GM23338 (cell line): ENCODE measurements at regions not wholly inside any gene's neighbourhood (a gene's known extent, or its start where the extent isn't known, plus 50 kb on each side); places are given as distances from the start of the nearest gene placed in this dataset.

Source experiments
- ATAC-seq: fragments of 200-7000 bp; cut with Tn5 transposase; 3 replicates; pipeline ENCODE4 v1.9.1; 2020
- DNase-seq: peaks from one replicate; pipeline ENCODE4 v3.0.0-alpha.2; 2015; ENCODE audit warnings: low spot score
- H2AFZ ChIP-seq: fragments of 200-600 bp; sonication (generic); 2 replicates; pipeline ENCODE4 v1.8.0; 2016; ENCODE audit warnings: antibody characterized with exemption, mild to moderate bottlenecking, moderate library complexity
- H3F3A ChIP-seq: fragments of 200-600 bp; sonication (generic); replicated peaks from 2 replicates; pipeline ENCODE4 v1.8.0; 2017; ENCODE audit warnings: antibody characterized with exemption, mixed run types, low read depth
- H3K27ac ChIP-seq: fragments of 200-600 bp; sonication (generic); 2 replicates; pipeline ENCODE4 v1.6.1; 2016; ENCODE audit warnings: low read depth
- H3K27me3 ChIP-seq: fragments of 200-600 bp; sonication (generic); 2 replicates; pipeline ENCODE4 v1.8.0; 2016; ENCODE audit warnings: mild to moderate bottlenecking, mixed run types, moderate library complexity; ENCODE audit not compliant: insufficient read depth
- H3K36me3 ChIP-seq: fragments of 200-600 bp; sonication (generic); 2 replicates; pipeline ENCODE4 v1.8.0; 2016; ENCODE audit warnings: mild to moderate bottlenecking; ENCODE audit not compliant: insufficient read depth
- H3K4me1 ChIP-seq: fragments of 200-600 bp; sonication (generic); 2 replicates; pipeline ENCODE4 v1.8.0; 2016; ENCODE audit warnings: mild to moderate bottlenecking, moderate library complexity; ENCODE audit not compliant: insufficient read depth
- H3K4me2 ChIP-seq: fragments of 200-600 bp; sonication (generic); 2 replicates; pipeline ENCODE4 v1.7.1; 2017; ENCODE audit warnings: mixed run types
- H3K4me3 ChIP-seq: fragments of 200-600 bp; sonication (generic); 2 replicates; pipeline ENCODE4 v1.6.1; 2016; ENCODE audit warnings: mixed run types
- H3K79me2 ChIP-seq: fragments of 200-600 bp; sonication (generic); replicated peaks from 2 replicates; pipeline ENCODE4 v1.8.0; 2017; ENCODE audit warnings: mild to moderate bottlenecking; ENCODE audit not compliant: insufficient read depth
- H3K9me2 ChIP-seq: fragments of 200-600 bp; sonication (generic); 2 replicates; pipeline ENCODE4 v1.8.0; 2017; ENCODE audit not compliant: insufficient read depth
- H4K20me1 ChIP-seq: fragments of 200-600 bp; sonication (generic); replicated peaks from 2 replicates; pipeline ENCODE4 v1.8.0; 2017; ENCODE audit warnings: mild to moderate bottlenecking; ENCODE audit not compliant: insufficient read depth
- H3K27ac Mint-ChIP-seq: 2 replicates; pipeline ENCODE4 v1.8.0; 2020; ENCODE audit warnings: inconsistent platforms, mild to moderate bottlenecking, moderate library complexity, mixed read lengths
- H3K27me3 Mint-ChIP-seq: 3 replicates; pipeline ENCODE4 v1.8.0; 2022; ENCODE audit warnings: low read depth, mild to moderate bottlenecking, moderate library complexity, mixed read lengths, inconsistent platforms; ENCODE audit not compliant: insufficient read depth, poor library complexity
- H3K36me3 Mint-ChIP-seq: 3 replicates; pipeline ENCODE4 v1.8.0; 2021; ENCODE audit warnings: low read depth, mild to moderate bottlenecking, inconsistent platforms, moderate library complexity, mixed read lengths
- H3K4me1 Mint-ChIP-seq: 3 replicates; pipeline ENCODE4 v1.8.0; 2020; ENCODE audit warnings: mild to moderate bottlenecking, inconsistent platforms, mixed read lengths
- H3K4me3 Mint-ChIP-seq: 3 replicates; pipeline ENCODE4 v1.8.0; 2021; ENCODE audit warnings: moderate library complexity, mild to moderate bottlenecking, inconsistent platforms, mixed read lengths
- H3K9me3 Mint-ChIP-seq: 3 replicates; pipeline ENCODE4 v1.8.0; 2020; ENCODE audit warnings: moderate library complexity, mild to moderate bottlenecking, inconsistent platforms, mixed read lengths
- EZH2 ChIP-seq: fragments of 200-600 bp; sonication (generic); IDR thresholded peaks from one replicate; pipeline ENCODE4 v1.8.0; 2017; ENCODE audit warnings: antibody characterized with exemption, mild to moderate bottlenecking, low read depth; ENCODE audit not compliant: unreplicated experiment
- EZH2phosphoT487 ChIP-seq: fragments of 200-600 bp; sonication (generic); IDR thresholded peaks from one replicate; pipeline ENCODE4 v1.8.1; 2018; ENCODE audit warnings: antibody characterized with exemption; ENCODE audit not compliant: unreplicated experiment
- JUNB ChIP-seq: IDR thresholded peaks from one replicate; pipeline ENCODE4 v1.6.1; 2016; ENCODE audit warnings: antibody characterized with exemption; ENCODE audit not compliant: unreplicated experiment
- NANOG ChIP-seq: IDR thresholded peaks from 2 replicates; pipeline ENCODE4 v1.6.1; 2016; ENCODE audit warnings: antibody characterized with exemption, borderline replicate concordance
- POLR2AphosphoS5 ChIP-seq: IDR thresholded peaks from 2 replicates; pipeline ENCODE4 v1.6.1; 2016; ENCODE audit warnings: antibody characterized with exemption, low read depth
- ZNF114 ChIP-seq: fragments of 250-450 bp; sonication (Bioruptor Pico); IDR thresholded peaks from 2 replicates; pipeline ENCODE4 v1.5.0; 2020; ENCODE audit warnings: mild to moderate bottlenecking, moderate library complexity
- TF ChIP-seq, protein P1 (sequence below): fragments of 250-450 bp; sonication (Bioruptor Pico); IDR thresholded peaks from 2 replicates; pipeline ENCODE4 v1.5.0; 2020; ENCODE audit warnings: mild to moderate bottlenecking, moderate library complexity
- TF ChIP-seq, protein P2 (sequence below), 2 experiments: fragments of 200-600 bp in 1 of 2; sonication (generic) in 1 of 2; conservative IDR thresholded peaks; 2 replicates each; pipeline versions ENCODE4 v1.5.1 to v1.6.1; 2016 to 2017; ENCODE audit warnings: antibody characterized with exemption in 2 of 2, low read depth in 2 of 2, mild to moderate bottlenecking in 2 of 2, moderate library complexity in 1 of 2
- TF ChIP-seq, protein P3 (sequence below): IDR thresholded peaks from 2 replicates; pipeline ENCODE4 v1.6.1; 2016; ENCODE audit warnings: antibody characterized with exemption
- TF ChIP-seq, protein P4 (sequence below): IDR thresholded peaks from one replicate; pipeline ENCODE4 v1.6.1; 2018; ENCODE audit warnings: antibody characterized with exemption; ENCODE audit not compliant: unreplicated experiment

DNA sequence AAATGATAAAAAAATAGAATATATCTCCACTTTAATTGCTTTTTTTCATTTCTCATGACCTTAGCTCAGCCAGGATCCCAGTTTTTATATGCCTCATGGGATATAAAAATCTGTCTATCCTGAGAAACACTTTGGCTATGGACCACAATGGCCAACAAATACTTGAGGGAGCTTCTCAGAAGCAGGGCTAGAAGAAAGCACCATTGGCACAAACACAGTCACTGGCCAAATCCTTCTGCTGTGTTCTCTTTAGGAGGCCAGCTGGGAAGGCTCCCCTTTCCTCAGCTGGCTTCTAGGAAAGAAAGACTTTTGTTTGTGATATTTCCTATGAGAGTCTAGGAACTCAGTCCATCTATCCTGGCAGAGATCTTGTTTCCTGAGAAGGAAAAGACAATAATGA lies 856.2 kb upstream of the GHITM start (continued):
- TF ChIP-seq, protein P1, sequence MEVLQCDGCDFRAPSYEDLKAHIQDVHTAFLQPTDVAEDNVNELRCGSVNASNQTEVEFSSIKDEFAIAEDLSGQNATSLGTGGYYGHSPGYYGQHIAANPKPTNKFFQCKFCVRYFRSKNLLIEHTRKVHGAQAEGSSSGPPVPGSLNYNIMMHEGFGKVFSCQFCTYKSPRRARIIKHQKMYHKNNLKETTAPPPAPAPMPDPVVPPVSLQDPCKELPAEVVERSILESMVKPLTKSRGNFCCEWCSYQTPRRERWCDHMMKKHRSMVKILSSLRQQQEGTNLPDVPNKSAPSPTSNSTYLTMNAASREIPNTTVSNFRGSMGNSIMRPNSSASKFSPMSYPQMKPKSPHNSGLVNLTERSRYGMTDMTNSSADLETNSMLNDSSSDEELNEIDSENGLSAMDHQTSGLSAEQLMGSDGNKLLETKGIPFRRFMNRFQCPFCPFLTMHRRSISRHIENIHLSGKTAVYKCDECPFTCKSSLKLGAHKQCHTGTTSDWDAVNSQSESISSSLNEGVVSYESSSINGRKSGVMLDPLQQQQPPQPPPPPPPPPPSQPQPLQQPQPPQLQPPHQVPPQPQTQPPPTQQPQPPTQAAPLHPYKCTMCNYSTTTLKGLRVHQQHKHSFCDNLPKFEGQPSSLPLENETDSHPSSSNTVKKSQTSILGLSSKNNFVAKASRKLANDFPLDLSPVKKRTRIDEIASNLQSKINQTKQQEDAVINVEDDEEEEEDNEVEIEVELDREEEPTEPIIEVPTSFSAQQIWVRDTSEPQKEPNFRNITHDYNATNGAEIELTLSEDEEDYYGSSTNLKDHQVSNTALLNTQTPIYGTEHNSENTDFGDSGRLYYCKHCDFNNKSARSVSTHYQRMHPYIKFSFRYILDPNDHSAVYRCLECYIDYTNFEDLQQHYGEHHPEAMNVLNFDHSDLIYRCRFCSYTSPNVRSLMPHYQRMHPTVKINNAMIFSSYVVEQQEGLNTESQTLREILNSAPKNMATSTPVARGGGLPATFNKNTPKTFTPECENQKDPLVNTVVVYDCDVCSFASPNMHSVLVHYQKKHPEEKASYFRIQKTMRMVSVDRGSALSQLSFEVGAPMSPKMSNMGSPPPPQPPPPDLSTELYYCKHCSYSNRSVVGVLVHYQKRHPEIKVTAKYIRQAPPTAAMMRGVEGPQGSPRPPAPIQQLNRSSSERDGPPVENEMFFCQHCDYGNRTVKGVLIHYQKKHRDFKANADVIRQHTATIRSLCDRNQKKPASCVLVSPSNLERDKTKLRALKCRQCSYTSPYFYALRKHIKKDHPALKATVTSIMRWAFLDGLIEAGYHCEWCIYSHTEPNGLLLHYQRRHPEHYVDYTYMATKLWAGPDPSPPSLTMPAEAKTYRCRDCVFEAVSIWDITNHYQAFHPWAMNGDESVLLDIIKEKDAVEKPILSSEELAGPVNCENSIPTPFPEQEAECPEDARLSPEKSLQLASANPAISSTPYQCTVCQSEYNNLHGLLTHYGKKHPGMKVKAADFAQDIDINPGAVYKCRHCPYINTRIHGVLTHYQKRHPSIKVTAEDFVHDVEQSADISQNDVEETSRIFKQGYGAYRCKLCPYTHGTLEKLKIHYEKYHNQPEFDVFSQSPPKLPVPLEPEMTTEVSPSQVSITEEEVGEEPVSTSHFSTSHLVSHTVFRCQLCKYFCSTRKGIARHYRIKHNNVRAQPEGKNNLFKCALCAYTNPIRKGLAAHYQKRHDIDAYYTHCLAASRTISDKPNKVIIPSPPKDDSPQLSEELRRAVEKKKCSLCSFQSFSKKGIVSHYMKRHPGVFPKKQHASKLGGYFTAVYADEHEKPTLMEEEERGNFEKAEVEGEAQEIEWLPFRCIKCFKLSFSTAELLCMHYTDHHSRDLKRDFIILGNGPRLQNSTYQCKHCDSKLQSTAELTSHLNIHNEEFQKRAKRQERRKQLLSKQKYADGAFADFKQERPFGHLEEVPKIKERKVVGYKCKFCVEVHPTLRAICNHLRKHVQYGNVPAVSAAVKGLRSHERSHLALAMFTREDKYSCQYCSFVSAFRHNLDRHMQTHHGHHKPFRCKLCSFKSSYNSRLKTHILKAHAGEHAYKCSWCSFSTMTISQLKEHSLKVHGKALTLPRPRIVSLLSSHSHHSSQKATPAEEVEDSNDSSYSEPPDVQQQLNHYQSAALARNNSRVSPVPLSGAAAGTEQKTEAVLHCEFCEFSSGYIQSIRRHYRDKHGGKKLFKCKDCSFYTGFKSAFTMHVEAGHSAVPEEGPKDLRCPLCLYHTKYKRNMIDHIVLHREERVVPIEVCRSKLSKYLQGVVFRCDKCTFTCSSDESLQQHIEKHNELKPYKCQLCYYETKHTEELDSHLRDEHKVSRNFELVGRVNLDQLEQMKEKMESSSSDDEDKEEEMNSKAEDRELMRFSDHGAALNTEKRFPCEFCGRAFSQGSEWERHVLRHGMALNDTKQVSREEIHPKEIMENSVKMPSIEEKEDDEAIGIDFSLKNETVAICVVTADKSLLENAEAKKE = no peak
- no peak for TF ChIP-seq POLR2AphosphoS5
- TF ChIP-seq EZH2 = no peak
- TF ChIP-seq, protein P2, sequence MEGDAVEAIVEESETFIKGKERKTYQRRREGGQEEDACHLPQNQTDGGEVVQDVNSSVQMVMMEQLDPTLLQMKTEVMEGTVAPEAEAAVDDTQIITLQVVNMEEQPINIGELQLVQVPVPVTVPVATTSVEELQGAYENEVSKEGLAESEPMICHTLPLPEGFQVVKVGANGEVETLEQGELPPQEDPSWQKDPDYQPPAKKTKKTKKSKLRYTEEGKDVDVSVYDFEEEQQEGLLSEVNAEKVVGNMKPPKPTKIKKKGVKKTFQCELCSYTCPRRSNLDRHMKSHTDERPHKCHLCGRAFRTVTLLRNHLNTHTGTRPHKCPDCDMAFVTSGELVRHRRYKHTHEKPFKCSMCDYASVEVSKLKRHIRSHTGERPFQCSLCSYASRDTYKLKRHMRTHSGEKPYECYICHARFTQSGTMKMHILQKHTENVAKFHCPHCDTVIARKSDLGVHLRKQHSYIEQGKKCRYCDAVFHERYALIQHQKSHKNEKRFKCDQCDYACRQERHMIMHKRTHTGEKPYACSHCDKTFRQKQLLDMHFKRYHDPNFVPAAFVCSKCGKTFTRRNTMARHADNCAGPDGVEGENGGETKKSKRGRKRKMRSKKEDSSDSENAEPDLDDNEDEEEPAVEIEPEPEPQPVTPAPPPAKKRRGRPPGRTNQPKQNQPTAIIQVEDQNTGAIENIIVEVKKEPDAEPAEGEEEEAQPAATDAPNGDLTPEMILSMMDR (conservative IDR thresholded peaks at IDR 0.05; ENCODE audit: low read depth in 2 of 2) = no peak
- no peak for TF ChIP-seq NANOG

DNA sequence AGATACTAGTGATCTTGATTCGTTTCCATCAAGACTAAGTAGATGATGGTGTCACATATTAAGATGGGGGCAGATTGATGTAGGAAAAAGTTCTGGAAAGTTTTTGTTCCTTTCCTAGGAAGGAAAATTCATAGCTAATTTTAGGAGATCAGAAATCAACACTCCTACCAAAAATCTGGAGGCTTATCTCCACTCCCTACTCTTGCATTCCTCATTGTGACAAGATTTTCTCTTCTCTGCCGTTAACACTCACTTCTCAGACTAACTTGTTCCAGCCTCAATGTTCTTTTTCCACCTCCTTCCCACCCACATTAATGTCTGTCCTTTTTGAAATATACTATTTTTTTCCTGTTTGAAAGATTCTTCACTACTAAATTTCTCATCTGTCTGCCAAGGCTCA lies 851.9 kb upstream of the GHITM start:
- Mint-ChIP-seq H3K4me1 (peaks cover 12% of the 10 kb centered on the region; the same call in 2 of the 3 replicates), H3K27me3 (no peaks in the 10 kb centered on the region), H3K36me3 (0 out of 3 replicates have a peak, but pooled peaks cover 5% of the 10 kb centered on the region), H3K27ac (no peak overlapping the region), H3K9me3 (peaks cover 5% of the 10 kb centered on the region; the same call in 2 of the 3 replicates), H3K4me3 (no peak overlapping the region)
- H3K4me3 ChIP-seq = no peak overlapping the region
- ATAC-seq (no peak), DNase-seq (no peak)
- no peak overlapping the region for H2AFZ ChIP-seq
- H3K27ac ChIP-seq = no peak overlapping the region
- no peak overlapping the region for H3K4me2 ChIP-seq
- no peaks in the 10 kb centered on the region for H3K4me1 ChIP-seq
- no peaks in the 10 kb centered on the region for H3K79me2 ChIP-seq
- H3K27me3 ChIP-seq = no peaks in the 10 kb centered on the region
- no peaks in the 10 kb centered on the region for H4K20me1 ChIP-seq
- no peaks in the 10 kb centered on the region for H3K9me2 ChIP-seq
- no peaks in the 10 kb centered on the region for H3F3A ChIP-seq
- no peaks in the 10 kb centered on the region for H3K36me3 ChIP-seq
- TF ChIP-seq, protein P3, sequence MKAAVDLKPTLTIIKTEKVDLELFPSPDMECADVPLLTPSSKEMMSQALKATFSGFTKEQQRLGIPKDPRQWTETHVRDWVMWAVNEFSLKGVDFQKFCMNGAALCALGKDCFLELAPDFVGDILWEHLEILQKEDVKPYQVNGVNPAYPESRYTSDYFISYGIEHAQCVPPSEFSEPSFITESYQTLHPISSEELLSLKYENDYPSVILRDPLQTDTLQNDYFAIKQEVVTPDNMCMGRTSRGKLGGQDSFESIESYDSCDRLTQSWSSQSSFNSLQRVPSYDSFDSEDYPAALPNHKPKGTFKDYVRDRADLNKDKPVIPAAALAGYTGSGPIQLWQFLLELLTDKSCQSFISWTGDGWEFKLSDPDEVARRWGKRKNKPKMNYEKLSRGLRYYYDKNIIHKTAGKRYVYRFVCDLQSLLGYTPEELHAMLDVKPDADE = no peak
- TF ChIP-seq POLR2AphosphoS5 = no peak
- TF ChIP-seq, protein P2 (conservative IDR thresholded peaks at IDR 0.05; ENCODE audit: low read depth in 2 of 2) = no peak
- no peak for TF ChIP-seq ZNF114 (CRISPR knock-in tag)
- TF ChIP-seq, protein P4, sequence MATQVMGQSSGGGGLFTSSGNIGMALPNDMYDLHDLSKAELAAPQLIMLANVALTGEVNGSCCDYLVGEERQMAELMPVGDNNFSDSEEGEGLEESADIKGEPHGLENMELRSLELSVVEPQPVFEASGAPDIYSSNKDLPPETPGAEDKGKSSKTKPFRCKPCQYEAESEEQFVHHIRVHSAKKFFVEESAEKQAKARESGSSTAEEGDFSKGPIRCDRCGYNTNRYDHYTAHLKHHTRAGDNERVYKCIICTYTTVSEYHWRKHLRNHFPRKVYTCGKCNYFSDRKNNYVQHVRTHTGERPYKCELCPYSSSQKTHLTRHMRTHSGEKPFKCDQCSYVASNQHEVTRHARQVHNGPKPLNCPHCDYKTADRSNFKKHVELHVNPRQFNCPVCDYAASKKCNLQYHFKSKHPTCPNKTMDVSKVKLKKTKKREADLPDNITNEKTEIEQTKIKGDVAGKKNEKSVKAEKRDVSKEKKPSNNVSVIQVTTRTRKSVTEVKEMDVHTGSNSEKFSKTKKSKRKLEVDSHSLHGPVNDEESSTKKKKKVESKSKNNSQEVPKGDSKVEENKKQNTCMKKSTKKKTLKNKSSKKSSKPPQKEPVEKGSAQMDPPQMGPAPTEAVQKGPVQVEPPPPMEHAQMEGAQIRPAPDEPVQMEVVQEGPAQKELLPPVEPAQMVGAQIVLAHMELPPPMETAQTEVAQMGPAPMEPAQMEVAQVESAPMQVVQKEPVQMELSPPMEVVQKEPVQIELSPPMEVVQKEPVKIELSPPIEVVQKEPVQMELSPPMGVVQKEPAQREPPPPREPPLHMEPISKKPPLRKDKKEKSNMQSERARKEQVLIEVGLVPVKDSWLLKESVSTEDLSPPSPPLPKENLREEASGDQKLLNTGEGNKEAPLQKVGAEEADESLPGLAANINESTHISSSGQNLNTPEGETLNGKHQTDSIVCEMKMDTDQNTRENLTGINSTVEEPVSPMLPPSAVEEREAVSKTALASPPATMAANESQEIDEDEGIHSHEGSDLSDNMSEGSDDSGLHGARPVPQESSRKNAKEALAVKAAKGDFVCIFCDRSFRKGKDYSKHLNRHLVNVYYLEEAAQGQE = no peak
- TF ChIP-seq EZH2phosphoT487 = no peak
- no peak for TF ChIP-seq NANOG
- no peak for TF ChIP-seq EZH2
- no peak for TF ChIP-seq JUNB
